IPS-15b (cell line): ENCODE measurements at regions not wholly inside any gene's neighbourhood (a gene's known extent, or its start where the extent isn't known, plus 50 kb on each side); places are given as distances from the start of the nearest gene placed in this dataset.

ENCODE experiments used
- H3K27me3 ChIP-seq: one replicate; pipeline ENCODE4 v1.6.1; 2013; ENCODE audit warnings: low read length; ENCODE audit not compliant: control insufficient read depth, insufficient read depth
- H3K36me3 ChIP-seq: one replicate; pipeline ENCODE4 v1.6.1; 2013; ENCODE audit warnings: low read length; ENCODE audit not compliant: control insufficient read depth, insufficient read depth
- H3K4me1 ChIP-seq: one replicate; pipeline ENCODE4 v1.6.1; 2013; ENCODE audit warnings: mild to moderate bottlenecking, low read length; ENCODE audit not compliant: control insufficient read depth, insufficient read depth
- H3K4me3 ChIP-seq: one replicate; pipeline ENCODE4 v1.5.1; 2013; ENCODE audit warnings: low read depth, low read length
- H3K9ac ChIP-seq: one replicate; pipeline ENCODE4 v1.6.1; 2013; ENCODE audit warnings: low read depth, mild to moderate bottlenecking, low read length
- H3K9me3 ChIP-seq: one replicate; pipeline ENCODE4 v1.6.1; 2013; ENCODE audit warnings: mild to moderate bottlenecking, low read length; ENCODE audit not compliant: control insufficient read depth, insufficient read depth

DNA sequence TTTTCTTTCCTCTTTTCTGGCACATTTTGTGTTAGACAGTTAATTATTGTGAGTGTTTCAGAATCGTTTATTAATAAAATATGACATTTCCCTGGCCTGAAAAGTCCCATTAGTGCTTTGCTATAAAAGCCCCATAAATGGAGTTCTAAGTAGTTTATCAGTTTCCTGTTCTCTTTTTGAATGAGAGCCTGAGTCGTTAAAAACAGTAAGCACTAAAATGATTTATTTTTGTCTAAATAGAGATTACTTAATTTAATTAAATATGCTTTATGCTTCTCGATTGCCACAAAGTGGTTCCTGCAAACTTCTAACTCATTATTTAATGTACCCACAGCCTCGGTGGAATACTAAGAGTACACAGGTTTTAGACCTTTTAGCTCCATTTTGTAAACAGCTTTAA, 577.9 kb downstream of the C6orf118 start:
- H3K4me1 ChIP-seq: no peaks in the 10 kb centered on the region
- H3K9me3 ChIP-seq: no peaks in the 10 kb centered on the region
- no peaks in the 10 kb centered on the region for H3K27me3 ChIP-seq
- H3K4me3 ChIP-seq: no peak overlapping the region
- H3K9ac ChIP-seq: no peak overlapping the region
- no peaks in the 10 kb centered on the region for H3K36me3 ChIP-seq

DNA sequence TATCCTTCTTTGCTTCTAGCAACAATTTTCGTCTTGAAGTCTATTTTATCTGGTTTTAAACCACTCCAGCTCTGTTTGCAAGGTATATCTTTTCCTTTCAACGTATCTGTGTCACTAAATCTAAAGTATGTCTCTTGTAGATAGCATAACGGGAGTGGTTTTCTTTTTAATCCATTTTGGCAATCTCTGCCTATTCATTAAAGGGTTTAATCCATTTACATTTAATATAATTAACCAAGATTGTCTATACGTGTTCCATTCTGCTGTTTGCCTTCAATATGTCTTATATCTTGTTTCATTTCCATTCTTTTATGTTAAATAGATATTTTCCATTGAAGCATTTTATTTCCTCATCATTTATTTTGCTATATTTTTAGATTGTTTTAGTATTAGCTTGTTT, 587.9 kb downstream of the C6orf118 start:
- H3K4me1 ChIP-seq: no peaks in the 10 kb centered on the region

DNA sequence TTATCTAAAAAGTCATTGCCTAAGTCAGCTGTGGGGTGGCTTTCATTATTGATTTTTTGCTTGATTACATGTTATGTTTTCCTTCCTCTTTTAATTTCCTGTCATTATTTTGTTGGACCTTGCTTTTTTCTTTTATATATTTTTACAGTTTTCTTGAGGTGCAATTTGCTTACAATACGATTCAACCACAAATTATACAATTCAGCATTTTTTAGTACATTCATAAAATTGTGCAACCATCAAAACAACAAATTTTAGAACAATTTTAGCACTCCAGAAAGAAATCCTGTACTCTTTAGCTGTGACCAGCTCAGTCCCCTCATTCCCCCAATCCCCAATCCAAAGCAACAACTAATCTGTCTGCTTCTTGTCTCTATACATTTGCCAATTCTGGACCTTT, 608.9 kb downstream of the C6orf118 start:
- H3K9me3 ChIP-seq: no peaks in the 10 kb centered on the region
- no peak overlapping the region for H3K4me3 ChIP-seq
- no peak overlapping the region for H3K9ac ChIP-seq
- H3K27me3 ChIP-seq: no peaks in the 10 kb centered on the region
- H3K4me1 ChIP-seq: peaks cover under 1% of the 10 kb centered on the region
- no peaks in the 10 kb centered on the region for H3K36me3 ChIP-seq

More for the DNA sequence above, 587.9 kb downstream of the C6orf118 start:
- H3K36me3 ChIP-seq: no peaks in the 10 kb centered on the region
- no peak overlapping the region for H3K4me3 ChIP-seq
- no peaks in the 10 kb centered on the region for H3K27me3 ChIP-seq
- no peak overlapping the region for H3K9ac ChIP-seq
- no peaks in the 10 kb centered on the region for H3K9me3 ChIP-seq

DNA sequence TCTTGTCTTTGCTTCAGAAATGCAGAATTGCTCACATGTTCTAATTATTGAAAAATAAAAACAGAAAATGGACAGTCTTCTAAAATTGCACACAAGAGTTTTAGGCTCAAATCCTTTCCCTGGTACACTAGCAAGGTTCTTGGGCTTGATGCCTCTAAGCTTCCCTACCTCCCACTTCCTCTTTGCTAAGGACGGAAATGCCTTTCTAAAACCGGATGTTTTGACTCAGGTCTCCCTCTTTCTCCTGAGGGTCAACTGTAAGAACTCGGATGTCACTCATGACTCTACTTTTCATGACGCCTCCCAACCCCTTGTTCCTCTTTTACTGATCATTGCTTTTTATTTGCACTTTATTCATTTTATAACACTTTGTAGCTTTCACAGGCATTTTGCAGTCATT, 613.5 kb downstream of the C6orf118 start:
- Histone ChIP-seq H3K4me3 (no peak overlapping the region), H3K9me3 (no peaks in the 10 kb centered on the region), H3K9ac (no peak overlapping the region), H3K4me1 (peaks cover 25% of the 10 kb centered on the region), H3K27me3 (no peaks in the 10 kb centered on the region), H3K36me3 (no peaks in the 10 kb centered on the region)

DNA sequence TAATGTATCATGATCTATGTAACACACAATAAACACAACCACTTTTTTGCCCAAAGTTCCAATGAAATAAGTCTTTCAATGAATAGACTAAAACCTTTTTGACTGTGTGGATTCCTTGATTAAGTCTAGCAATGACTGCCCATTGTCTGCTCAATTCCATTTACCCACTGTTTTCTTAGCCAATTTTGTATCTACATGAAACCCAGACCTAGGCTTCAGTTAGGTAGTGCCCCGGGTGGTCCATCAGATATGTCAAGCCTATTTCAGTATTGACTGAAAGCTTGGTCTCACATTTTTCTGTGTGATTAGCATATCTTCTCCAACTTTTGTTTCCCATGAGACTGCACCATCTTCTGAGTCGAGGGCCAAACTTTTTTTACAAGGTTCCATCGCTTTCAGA, 615.0 kb downstream of the C6orf118 start:
- Histone ChIP-seq H3K36me3 (no peaks in the 10 kb centered on the region), H3K9ac (no peak overlapping the region), H3K4me3 (no peak overlapping the region), H3K9me3 (no peaks in the 10 kb centered on the region), H3K27me3 (no peaks in the 10 kb centered on the region), H3K4me1 (peaks cover 25% of the 10 kb centered on the region)

DNA sequence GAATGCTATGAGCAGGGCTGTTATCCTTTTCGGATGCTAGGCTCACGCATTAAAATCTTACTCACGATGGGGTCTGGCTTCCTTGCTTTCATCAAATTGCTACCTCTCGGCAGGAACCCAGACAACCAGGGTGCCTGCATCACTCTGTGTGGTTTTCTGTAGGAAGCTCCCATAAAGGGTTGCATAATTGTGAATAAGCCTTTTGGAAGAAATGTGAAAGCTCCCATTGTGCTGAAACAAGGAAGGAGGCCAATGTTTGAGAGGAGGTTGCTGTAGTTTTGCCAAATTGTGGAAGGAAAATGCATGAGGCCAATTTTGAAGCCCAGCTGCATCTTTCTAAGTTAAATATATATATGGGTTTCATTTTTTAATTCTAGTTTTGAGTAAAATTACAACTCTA, 615.5 kb downstream of the C6orf118 start:
- H3K4me3 ChIP-seq: no peak overlapping the region
- no peak overlapping the region for H3K9ac ChIP-seq
- no peaks in the 10 kb centered on the region for H3K9me3 ChIP-seq

DNA sequence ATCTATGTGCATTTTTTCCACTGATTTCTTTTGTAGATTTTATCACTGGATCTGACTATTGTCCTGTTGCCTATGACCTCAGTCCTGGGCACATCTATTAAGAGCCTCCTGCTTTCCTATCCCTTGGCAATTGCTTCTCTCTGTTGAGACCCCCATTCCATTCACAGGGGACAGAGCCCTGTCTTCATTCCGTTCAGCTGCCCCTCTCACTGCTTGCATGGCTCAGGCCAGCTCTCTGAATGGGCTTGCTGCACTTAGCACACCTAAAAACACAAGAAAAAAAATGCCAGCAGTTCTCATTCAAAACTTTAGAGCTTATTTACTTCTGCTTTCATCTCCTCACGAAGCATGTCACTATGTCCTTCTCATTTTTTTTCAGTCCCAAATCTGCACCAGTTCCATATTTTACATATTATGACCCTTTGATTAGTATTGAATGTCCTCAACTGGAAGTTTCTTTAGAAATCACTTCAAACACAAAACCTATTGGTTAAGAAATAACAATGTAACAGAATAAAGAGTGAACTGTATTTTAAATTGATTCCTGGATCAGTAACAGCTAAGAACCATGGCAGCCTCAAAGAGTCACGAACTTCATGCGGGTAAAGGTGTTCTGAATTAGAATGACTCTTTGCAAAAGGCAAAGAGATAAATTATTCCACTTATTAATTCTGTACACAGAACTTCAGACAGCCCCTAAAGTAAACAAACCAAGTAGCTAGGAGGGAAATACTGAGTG, 616.5 kb downstream of the C6orf118 start:
- Histone ChIP-seq H3K4me1 (peaks cover 25% of the 10 kb centered on the region), H3K9ac (no peak overlapping the region), H3K4me3 (no peak overlapping the region), H3K27me3 (no peaks in the 10 kb centered on the region), H3K36me3 (no peaks in the 10 kb centered on the region), H3K9me3 (no peaks in the 10 kb centered on the region)

More for the DNA sequence above, 615.5 kb downstream of the C6orf118 start:
- Histone ChIP-seq H3K36me3 (no peaks in the 10 kb centered on the region), H3K4me1 (peaks cover 25% of the 10 kb centered on the region), H3K27me3 (no peaks in the 10 kb centered on the region)

DNA sequence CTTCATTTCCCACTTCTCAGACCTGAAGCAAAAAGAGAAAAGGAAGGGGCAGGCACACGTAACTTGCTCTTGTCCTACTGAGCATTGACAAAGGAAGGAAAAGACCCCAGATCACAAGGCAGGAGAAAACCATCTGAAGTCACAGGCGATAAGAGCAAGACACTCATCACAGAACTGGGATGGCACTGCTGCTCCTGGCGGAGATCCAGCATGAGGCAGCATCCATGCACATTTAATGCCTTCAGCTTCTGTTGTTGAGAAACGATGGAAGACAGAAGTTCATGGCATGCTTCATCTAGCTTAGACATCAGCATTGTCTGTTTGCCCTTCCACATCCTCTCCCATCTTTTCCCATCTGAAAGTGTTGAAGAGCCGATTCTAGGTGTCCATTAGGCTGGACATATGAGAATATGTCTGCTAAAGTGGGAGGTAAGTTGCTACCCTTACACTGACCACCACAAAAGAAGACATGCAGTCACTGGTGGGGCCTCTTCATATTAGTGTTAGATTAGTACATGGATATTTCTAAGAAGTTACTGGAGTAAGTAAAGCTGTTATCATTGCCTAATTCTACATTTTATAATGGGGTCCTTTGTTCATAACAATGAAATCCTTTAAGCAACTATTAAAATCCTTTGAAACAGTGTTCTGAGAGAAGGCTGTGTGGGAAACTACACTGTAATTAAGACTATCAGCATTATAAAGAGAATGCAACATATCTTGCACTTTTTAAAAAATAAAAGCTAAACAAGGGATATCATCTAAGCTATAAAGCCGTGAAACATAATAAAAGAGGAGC, 618.5 kb downstream of the C6orf118 start:
- Histone ChIP-seq H3K4me1 (peaks cover 25% of the 10 kb centered on the region), H3K4me3 (no peak overlapping the region), H3K36me3 (no peaks in the 10 kb centered on the region), H3K9ac (no peak overlapping the region), H3K27me3 (no peaks in the 10 kb centered on the region), H3K9me3 (no peaks in the 10 kb centered on the region)

DNA sequence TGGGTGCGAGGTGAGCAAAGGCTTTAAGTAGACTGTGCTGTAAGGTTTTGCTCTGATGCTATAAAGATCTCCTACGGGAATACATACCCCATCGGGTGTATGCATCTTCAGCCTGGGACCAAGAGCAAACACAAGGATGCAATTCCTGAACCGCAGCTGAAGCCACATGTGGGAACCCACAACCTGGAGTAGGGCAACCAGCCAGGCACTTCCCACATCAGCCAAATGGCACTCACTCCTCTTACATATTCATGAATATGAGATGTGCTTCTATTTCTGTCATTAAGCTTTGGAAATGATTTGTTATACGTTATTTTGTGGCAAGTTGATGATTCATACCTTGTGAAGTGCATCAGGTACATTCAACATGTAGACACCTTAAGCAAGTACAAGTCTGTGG, 619.2 kb downstream of the C6orf118 start:
- H3K4me1 ChIP-seq: peaks cover 22% of the 10 kb centered on the region
- no peaks in the 10 kb centered on the region for H3K36me3 ChIP-seq
- H3K4me3 ChIP-seq: no peak overlapping the region
- no peaks in the 10 kb centered on the region for H3K9me3 ChIP-seq
- H3K27me3 ChIP-seq: no peaks in the 10 kb centered on the region
- no peak overlapping the region for H3K9ac ChIP-seq

DNA sequence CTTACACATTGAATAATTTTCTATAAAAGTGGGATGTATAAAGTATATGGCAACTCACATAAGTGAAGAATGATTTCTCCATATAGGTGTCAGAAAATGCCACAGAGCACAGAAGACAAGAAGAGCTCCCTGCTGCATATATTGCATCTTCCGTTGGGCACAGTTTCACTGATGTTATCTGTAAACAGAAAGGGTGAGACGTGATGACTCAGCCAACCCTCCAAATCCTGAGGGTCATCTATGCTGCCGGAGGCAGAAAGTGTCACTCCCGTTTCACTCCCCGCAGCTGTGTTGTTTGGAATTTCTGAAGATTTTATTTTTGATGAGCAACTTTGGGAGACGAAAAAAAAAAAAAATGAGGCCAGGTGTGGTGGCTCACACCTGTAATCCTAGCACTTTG, 644.1 kb downstream of the C6orf118 start:
- Histone ChIP-seq H3K9ac (no peak overlapping the region), H3K4me1 (no peaks in the 10 kb centered on the region), H3K27me3 (no peaks in the 10 kb centered on the region), H3K9me3 (no peaks in the 10 kb centered on the region), H3K4me3 (no peak overlapping the region), H3K36me3 (no peaks in the 10 kb centered on the region)

DNA sequence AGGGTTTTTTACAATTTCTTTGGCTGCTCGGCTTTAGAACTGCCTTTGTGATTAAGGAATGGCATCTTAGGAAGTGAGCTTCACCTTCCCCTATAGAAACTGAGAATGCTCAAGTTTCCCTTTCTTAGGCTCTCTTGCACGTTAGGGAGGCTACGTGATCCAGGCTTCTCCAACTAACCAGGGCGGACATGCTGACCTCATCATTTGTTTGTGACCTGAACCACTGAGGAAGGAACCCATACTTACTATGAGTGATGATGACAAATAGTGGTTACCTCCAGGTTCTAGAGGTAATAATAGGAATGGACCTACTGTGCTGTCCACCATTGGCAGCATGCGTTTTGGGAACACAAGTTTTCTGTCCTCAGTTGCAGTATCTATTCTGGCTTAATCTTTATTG, 645.8 kb downstream of the C6orf118 start:
- no peaks in the 10 kb centered on the region for H3K4me1 ChIP-seq
- no peaks in the 10 kb centered on the region for H3K27me3 ChIP-seq
- H3K36me3 ChIP-seq: no peaks in the 10 kb centered on the region
- no peak overlapping the region for H3K9ac ChIP-seq
- no peak overlapping the region for H3K4me3 ChIP-seq
- no peaks in the 10 kb centered on the region for H3K9me3 ChIP-seq

DNA sequence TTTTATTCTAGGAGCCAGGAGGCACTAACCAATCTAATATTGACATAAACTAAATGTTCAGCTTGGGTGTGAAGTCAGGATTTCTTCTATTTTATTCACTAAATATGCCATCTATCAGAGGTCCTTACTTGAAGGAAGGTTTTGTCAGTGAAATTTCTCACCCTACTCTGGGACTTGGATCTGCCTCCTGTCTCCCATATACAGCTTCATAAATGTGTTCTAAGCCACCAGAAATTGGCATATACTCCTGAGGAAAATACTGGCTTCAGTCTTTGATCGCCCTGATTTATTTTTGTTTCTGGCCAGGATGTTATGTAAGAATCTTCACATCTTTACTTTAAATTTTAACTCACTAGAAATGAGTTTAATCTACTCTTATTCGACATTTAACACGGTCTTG, 647.7 kb downstream of the C6orf118 start:
- Histone ChIP-seq H3K4me1 (no peaks in the 10 kb centered on the region), H3K9ac (no peak overlapping the region), H3K27me3 (no peaks in the 10 kb centered on the region), H3K36me3 (no peaks in the 10 kb centered on the region), H3K4me3 (no peak overlapping the region), H3K9me3 (no peaks in the 10 kb centered on the region)
